GM21786 (cell line): ENCODE measurements at regions not wholly inside any gene's neighbourhood (a gene's known extent, or its start where the extent isn't known, plus 50 kb on each side); places are given as distances from the start of the nearest gene placed in this dataset.
"Not testable (repeated sequence)": the region's sequence is repeated elsewhere in the genome, so short reads cannot be mapped to it uniquely, and the experiment has no call there.

Experiments
- ATAC-seq: cut with Tn5 transposase; IDR thresholded peaks from one replicate; pipeline ENCODE4 v1.9.1; 2021; ENCODE audit not compliant: unreplicated experiment

- no peak for ATAC-seq
These were observed 804.4 kb downstream of the SATB2 start for GRCh38 chr2:198653311-198653710.

GRCh38 chr2:198652461-198652860 is 805.3 kb downstream of the SATB2 start:
- ATAC-seq = no peak

- no peak for ATAC-seq
These were observed 811.9 kb downstream of the SATB2 start for GRCh38 chr2:198645816-198646215.

- ATAC-seq = no peak
These were observed 816.6 kb downstream of the SATB2 start for GRCh38 chr2:198641161-198641560.

GRCh38 chr2:198640463-198640862 is 817.3 kb downstream of the SATB2 start:
- no peak for ATAC-seq

- ATAC-seq = no peak
These were observed 818.2 kb downstream of the SATB2 start for GRCh38 chr2:198639580-198639979.

GRCh38 chr2:198638577-198638976 is 819.2 kb downstream of the SATB2 start:
- no peak for ATAC-seq

- no peak for ATAC-seq
These were observed 826.0 kb downstream of the PLCL1 start for GRCh38 chr2:198630384-198630783.

GRCh38 chr2:198628596-198628995 is 824.2 kb downstream of the PLCL1 start:
- no peak for ATAC-seq

- ATAC-seq = no peak
These were observed 818.8 kb downstream of the PLCL1 start for GRCh38 chr2:198622986-198623730.

- ATAC-seq = peak; percentile 51
These were observed 811.6 kb downstream of the PLCL1 start for GRCh38 chr2:198615972-198616371.

GRCh38 chr2:198611201-198611600 is 806.8 kb downstream of the PLCL1 start:
- no peak for ATAC-seq

GRCh38 chr2:198604599-198604998 is 800.2 kb downstream of the PLCL1 start:
- ATAC-seq = no peak

- ATAC-seq = not testable (repeated sequence)
These were observed 798.6 kb downstream of the PLCL1 start for GRCh38 chr2:198602986-198603385.

- no peak for ATAC-seq
These were observed 793.3 kb downstream of the PLCL1 start for GRCh38 chr2:198597648-198598047.

GRCh38 chr2:198596985-198597384 is 792.6 kb downstream of the PLCL1 start:
- ATAC-seq = no peak

- ATAC-seq = no peak
These were observed 791.3 kb downstream of the PLCL1 start for GRCh38 chr2:198595721-198596120.

- no peak for ATAC-seq
These were observed 787.2 kb downstream of the PLCL1 start for GRCh38 chr2:198591586-198591985.

GRCh38 chr2:198587741-198588140 is 783.3 kb downstream of the PLCL1 start:
- no peak for ATAC-seq

GRCh38 chr2:198587240-198587639 is 782.8 kb downstream of the PLCL1 start:
- ATAC-seq = no peak

GRCh38 chr2:198571393-198571792 is 767.0 kb downstream of the PLCL1 start:
- no peak for ATAC-seq

GRCh38 chr2:198558176-198558575 is 753.8 kb downstream of the PLCL1 start:
- ATAC-seq = no peak

- ATAC-seq = no peak
These were observed 741.7 kb downstream of the PLCL1 start for GRCh38 chr2:198546122-198546521.
